HUES6 (cell line): ENCODE measurements at regions not wholly inside any gene's neighbourhood (a gene's known extent, or its start where the extent isn't known, plus 50 kb on each side); places are given as distances from the start of the nearest gene placed in this dataset.

Source experiments
- H3K27ac ChIP-seq: 2 replicates; pipeline ENCODE4 v1.7.0; 2013; ENCODE audit warnings: low read depth, mild to moderate bottlenecking, low read length, inconsistent platforms
- H3K27me3 ChIP-seq: 2 replicates; pipeline ENCODE4 v1.6.1; 2013; ENCODE audit warnings: low read length; ENCODE audit not compliant: control insufficient read depth, insufficient read depth
- H3K36me3 ChIP-seq: 2 replicates; pipeline ENCODE4 v1.6.1; 2013; ENCODE audit warnings: low read length; ENCODE audit not compliant: control insufficient read depth, insufficient read depth
- H3K4me1 ChIP-seq: 2 replicates; pipeline ENCODE4 v1.6.1; 2013; ENCODE audit warnings: low read length; ENCODE audit not compliant: control insufficient read depth, insufficient read depth
- H3K4me3 ChIP-seq: 2 replicates; pipeline ENCODE4 v1.5.1; 2013; ENCODE audit warnings: low read depth, low read length
- H3K9ac ChIP-seq: one replicate; pipeline ENCODE4 v1.6.1; 2013; ENCODE audit warnings: mild to moderate bottlenecking, low read length
- H3K9me3 ChIP-seq: 2 replicates; pipeline ENCODE4 v1.6.1; 2013; ENCODE audit warnings: low read depth, low read length; ENCODE audit not compliant: control insufficient read depth, insufficient read depth

- Histone ChIP-seq H3K27me3 (peaks cover 35% of the 10 kb centered on the region), H3K9ac (no peak overlapping the region), H3K36me3 (no peaks in the 10 kb centered on the region), H3K4me3 (no peak overlapping the region), H3K27ac (no peak overlapping the region), H3K9me3 (no peaks in the 10 kb centered on the region), H3K4me1 (peaks cover 11% of the 10 kb centered on the region)
Measured at GRCh38 chr10:8297107-8297506, 242.6 kb downstream of the GATA3 start.

DNA sequence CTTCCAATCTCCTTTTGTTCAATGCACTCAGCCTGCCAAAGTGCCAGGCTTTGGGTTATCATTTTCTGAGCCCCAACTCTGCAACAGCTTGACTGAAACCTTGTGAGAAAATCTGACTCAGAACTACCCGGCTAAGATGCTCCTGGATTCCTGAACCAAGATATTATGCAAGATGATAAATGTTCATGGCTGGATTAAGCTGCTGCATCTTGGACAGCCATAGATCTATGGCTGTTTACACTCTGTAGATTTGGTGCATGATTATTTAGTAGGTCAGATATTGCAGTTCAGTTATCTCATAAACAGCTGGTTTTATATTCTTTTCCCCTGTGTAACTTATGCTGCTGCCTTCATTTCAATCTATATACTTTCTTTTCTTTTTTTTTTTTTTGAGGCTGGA, 243.5 kb downstream of the GATA3 start:
- no peak overlapping the region for H3K4me3 ChIP-seq
- no peaks in the 10 kb centered on the region for H3K9me3 ChIP-seq
- peaks cover 35% of the 10 kb centered on the region for H3K27me3 ChIP-seq
- H3K27ac ChIP-seq, result no peak overlapping the region
- H3K9ac ChIP-seq, result no peak overlapping the region
- peaks cover 19% of the 10 kb centered on the region for H3K4me1 ChIP-seq
- no peaks in the 10 kb centered on the region for H3K36me3 ChIP-seq

DNA sequence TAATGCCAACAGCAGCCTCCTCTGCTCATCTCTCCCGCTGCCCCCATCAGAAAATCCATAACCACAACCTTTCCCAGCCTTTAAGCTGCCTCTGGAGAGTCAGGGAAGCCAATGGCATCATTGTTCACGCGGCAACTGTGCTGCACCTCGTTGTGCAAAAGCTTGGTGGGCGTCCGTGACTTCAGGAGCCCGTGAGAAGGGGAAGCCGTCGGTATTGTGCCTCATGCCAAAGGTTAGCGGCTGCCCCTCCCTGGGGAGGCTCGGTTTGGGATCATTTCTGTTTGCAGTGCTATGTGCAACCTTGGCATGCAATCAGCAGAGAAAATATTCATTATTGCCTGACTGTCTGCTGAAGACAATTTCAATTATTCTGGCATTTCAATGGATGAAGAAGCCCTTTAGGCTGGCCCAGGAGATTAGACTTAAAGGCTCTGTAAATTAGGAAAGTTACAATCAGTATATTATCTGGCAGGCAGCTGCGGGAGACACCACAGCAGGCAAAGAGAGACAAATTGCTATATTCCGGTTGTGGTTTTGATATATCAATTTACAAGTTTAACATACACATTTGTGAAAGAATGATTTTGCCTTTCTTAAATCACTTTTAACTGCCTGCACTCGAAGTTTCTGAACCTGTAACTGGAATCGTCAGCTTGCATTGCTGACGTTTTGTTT, 244.5 kb downstream of the GATA3 start:
- peaks cover 35% of the 10 kb centered on the region for H3K27me3 ChIP-seq
- H3K36me3 ChIP-seq, result no peaks in the 10 kb centered on the region
- H3K4me1 ChIP-seq, result peaks cover 20% of the 10 kb centered on the region
- H3K27ac ChIP-seq, result no peak overlapping the region
- H3K9me3 ChIP-seq, result no peaks in the 10 kb centered on the region
- H3K4me3 ChIP-seq, result no peak overlapping the region
- no peak overlapping the region for H3K9ac ChIP-seq

GRCh38 chr10:8300925-8301324, 246.4 kb downstream of the GATA3 start:
- peaks cover 26% of the 10 kb centered on the region for H3K27me3 ChIP-seq

GRCh38 chr10:8301333-8301732, 246.8 kb downstream of the GATA3 start:
- H3K9ac ChIP-seq, result no peak overlapping the region
- H3K27ac ChIP-seq, result no peak overlapping the region
- H3K4me3 ChIP-seq, result no peak overlapping the region
- peaks cover 16% of the 10 kb centered on the region for H3K4me1 ChIP-seq
- no peaks in the 10 kb centered on the region for H3K36me3 ChIP-seq
- H3K27me3 ChIP-seq, result peaks cover 23% of the 10 kb centered on the region; the same call in 1 of the 2 replicates
- no peaks in the 10 kb centered on the region for H3K9me3 ChIP-seq

More at GRCh38 chr10:8300925-8301324, 246.4 kb downstream of the GATA3 start:
- Histone ChIP-seq H3K9me3 (no peaks in the 10 kb centered on the region), H3K9ac (no peak overlapping the region), H3K4me3 (no peak overlapping the region), H3K36me3 (no peaks in the 10 kb centered on the region), H3K27ac (no peak overlapping the region), H3K4me1 (peaks cover 17% of the 10 kb centered on the region)

GRCh38 chr10:8301831-8302230, 247.3 kb downstream of the GATA3 start:
- Histone ChIP-seq H3K9me3 (no peaks in the 10 kb centered on the region), H3K9ac (no peak overlapping the region), H3K36me3 (no peaks in the 10 kb centered on the region), H3K27ac (no peak overlapping the region), H3K4me1 (peaks cover 20% of the 10 kb centered on the region), H3K4me3 (no peak overlapping the region), H3K27me3 (peaks cover 23% of the 10 kb centered on the region; the same call in 1 of the 2 replicates)

DNA sequence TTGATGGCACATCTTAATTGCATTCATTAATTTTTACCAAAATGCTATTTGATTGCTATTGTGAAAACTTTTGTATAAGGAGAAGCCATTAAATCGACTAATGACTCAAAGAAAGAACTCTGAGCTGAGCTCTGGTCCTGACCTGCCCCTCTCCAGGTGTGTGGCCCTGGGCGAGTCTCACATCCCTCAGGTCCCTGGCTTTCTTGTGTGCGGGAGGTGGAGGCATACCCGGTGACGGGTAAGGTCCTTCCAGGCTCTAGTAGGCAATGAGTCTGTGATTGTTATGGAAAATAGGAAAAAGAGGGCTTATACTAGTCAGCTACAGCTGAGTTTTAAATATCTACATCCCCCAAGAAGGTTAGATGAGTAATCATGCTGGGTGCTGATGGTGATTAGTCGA, 248.1 kb downstream of the GATA3 start:
- Histone ChIP-seq H3K4me3 (no peak overlapping the region), H3K9me3 (no peaks in the 10 kb centered on the region), H3K27me3 (peaks cover 17% of the 10 kb centered on the region; the same call in 1 of the 2 replicates)

GRCh38 chr10:8304861-8305260, 250.4 kb downstream of the GATA3 start:
- H3K9ac ChIP-seq, result no peak overlapping the region

More for the DNA sequence above, 248.1 kb downstream of the GATA3 start:
- peaks cover 27% of the 10 kb centered on the region for H3K4me1 ChIP-seq
- H3K27ac ChIP-seq, result no peak overlapping the region
- no peak overlapping the region for H3K9ac ChIP-seq
- H3K36me3 ChIP-seq, result no peaks in the 10 kb centered on the region

DNA sequence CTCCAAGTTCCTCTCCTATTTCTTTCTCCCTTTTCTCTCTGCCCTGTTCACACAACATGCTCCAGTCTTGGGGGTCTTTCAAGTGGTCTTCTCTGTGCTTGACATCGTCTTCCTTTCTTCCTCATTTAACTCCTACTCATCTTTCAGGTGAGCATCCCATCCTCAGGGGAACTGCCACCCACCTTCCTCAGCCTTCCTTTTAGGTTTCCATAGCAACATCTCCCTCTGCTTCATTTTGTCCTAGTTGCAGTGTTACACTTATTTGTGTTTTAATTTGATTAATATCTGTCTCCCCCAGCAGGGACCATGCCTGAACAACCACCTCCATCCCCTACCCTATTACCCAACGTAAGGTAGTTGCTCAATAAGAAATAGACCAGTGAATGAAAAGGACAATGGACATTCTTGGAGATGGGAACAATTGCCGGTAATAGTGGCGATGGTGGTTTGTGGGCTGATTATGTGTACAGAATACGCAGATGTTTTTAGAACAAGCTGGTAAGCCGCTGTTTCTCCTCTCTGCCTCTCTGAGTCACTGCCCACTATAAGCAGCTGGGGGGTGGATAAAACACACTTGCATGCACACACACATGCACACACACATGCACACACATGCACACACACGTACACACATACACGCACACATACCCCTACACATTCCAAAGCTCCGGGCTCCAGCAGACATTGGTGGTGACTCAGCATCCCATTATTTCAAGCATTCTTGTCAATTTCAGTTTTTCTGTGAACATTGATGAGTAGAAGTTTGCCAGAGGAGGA, 251.6 kb downstream of the GATA3 start:
- Histone ChIP-seq H3K9me3 (no peaks in the 10 kb centered on the region), H3K36me3 (no peaks in the 10 kb centered on the region), H3K4me3 (no peak overlapping the region), H3K4me1 (peaks cover 23% of the 10 kb centered on the region), H3K27ac (no peak overlapping the region), H3K27me3 (peaks cover 4% of the 10 kb centered on the region; the same call in 1 of the 2 replicates), H3K9ac (no peak overlapping the region)

More at GRCh38 chr10:8304861-8305260, 250.4 kb downstream of the GATA3 start:
- Histone ChIP-seq H3K36me3 (no peaks in the 10 kb centered on the region), H3K4me1 (peaks cover 23% of the 10 kb centered on the region), H3K9me3 (no peaks in the 10 kb centered on the region), H3K27ac (no peak overlapping the region), H3K27me3 (peaks cover 4% of the 10 kb centered on the region; the same call in 1 of the 2 replicates), H3K4me3 (no peak overlapping the region)

GRCh38 chr10:8306685-8307364, 252.3 kb downstream of the GATA3 start:
- no peaks in the 10 kb centered on the region for H3K36me3 ChIP-seq
- H3K27me3 ChIP-seq, result peaks cover 3% of the 10 kb centered on the region; the same call in 1 of the 2 replicates
- H3K4me3 ChIP-seq, result no peak overlapping the region
- H3K9ac ChIP-seq, result no peak overlapping the region
- H3K4me1 ChIP-seq, result peaks cover 23% of the 10 kb centered on the region
- no peaks in the 10 kb centered on the region for H3K9me3 ChIP-seq
- H3K27ac ChIP-seq, result no peak overlapping the region

DNA sequence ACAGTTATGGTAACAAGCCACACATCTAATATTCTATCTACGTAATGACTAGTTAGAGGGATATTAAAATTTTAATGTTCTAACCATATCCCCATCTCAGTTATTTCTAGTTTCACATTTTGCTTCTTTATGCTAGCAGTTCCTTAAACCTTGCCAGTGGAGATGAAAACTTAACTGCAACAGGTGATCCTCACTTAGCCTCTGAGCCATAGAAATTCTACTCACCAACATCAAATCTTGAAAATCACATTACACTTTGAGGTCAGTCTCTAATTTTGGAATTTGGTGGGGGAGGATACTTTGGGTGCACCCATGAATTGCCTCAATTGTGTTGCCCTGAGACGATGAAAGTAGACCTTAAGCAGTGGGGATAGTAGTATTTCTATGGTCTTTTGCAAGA, 256.4 kb downstream of the GATA3 start:
- H3K9ac ChIP-seq, result no peak overlapping the region
- no peak overlapping the region for H3K4me3 ChIP-seq
- no peaks in the 10 kb centered on the region for H3K9me3 ChIP-seq
- peaks cover 13% of the 10 kb centered on the region for H3K4me1 ChIP-seq
- no peak overlapping the region for H3K27ac ChIP-seq
- no peaks in the 10 kb centered on the region for H3K27me3 ChIP-seq
- H3K36me3 ChIP-seq, result no peaks in the 10 kb centered on the region
